GM18858 (cell line): ENCODE measurements at regions not wholly inside any gene's neighbourhood (a gene's known extent, or its start where the extent isn't known, plus 50 kb on each side); places are given as distances from the start of the nearest gene placed in this dataset.

Source experiments
- ATAC-seq: cut with Tn5 transposase; IDR thresholded peaks from one replicate; pipeline ENCODE4 v1.9.1; 2021; ENCODE audit not compliant: unreplicated experiment

- no peak for ATAC-seq
Observed at GRCh38 chr12:3968523-3968922, 95.3 kb upstream of the PARP11 start.

- no peak for ATAC-seq
Observed at GRCh38 chr12:3967556-3968160, 94.5 kb upstream of the PARP11 start.

DNA sequence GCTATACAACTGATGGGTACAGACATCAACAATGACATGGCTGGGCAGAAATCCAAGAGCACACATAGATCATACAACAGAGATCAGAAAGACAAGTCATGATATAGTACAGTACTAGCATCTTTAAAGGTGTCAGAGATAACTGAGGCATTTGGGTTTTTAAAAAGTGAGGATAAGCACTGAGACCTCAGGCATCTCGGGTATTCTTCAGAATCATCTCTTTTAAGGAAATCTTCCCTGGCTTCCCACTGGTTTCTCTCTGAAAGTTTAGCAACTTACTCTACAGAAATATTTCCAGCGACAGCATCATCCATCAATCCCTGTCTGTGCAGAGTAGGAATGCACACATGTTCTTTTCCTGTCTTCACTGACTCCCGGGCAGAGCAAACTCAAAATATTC is 93.2 kb upstream of the PARP11 start:
- ATAC-seq = no peak

DNA sequence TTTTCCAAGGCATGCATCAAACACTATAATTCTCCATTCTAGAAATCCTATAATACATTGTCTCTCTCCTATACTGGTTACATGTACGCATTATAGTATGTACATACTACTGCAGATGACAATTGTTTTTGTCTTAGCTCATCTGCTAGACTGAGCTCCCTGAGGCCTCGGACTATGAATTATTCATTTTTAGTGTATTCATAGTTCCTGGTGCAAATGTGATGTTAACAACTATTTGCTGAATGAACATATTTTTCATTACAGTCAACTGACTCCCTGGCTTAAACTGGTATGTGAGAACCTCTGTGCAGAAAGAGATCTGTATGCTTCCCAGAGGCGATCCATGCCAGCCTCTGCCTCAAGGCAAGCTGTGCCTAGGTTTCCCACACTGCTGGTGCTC is 91.8 kb upstream of the PARP11 start:
- ATAC-seq = no peak

GRCh38 chr12:3964439-3964838 is 91.2 kb upstream of the PARP11 start:
- ATAC-seq = no peak

DNA sequence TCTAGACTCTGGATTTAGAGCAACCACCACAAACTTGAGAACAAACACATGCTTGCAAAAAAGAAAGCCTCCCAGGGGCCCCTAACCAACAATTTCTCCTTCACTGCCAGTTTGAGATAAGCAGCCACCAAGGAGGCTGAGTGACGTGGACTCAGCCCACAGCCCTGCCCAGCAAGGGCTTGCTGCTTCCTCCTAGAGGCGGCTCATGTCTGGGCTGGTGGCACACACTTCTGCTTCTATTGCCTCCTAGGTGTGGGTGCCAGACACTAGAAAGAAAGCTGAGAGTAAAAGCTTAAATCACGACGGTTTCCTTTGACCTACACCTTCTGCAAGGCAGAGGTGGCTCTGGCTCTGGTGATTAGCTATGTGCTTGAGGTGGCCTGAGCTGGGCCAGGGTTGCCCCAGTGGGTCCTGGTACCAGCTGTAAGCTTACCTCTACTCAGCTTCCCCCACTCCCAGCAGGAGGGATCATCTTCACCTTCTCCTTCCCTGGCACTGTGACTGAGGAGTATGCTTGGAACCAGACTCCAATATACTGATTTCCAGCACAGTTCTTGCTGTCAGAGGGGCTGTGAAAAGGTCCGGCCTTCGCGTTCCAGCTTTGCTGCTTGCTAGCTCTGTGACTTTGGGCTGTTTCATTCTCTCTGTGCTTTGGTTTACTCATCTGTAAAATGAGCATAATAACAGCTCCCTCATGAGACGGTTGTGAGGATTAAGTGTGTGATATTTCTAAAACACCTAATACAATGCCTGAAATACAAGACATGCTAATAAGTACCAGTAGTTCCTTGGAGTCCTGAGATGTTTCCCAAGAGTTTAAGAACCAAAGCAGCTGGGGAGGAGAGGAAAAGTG is 89.7 kb upstream of the PARP11 start:
- no peak for ATAC-seq

DNA sequence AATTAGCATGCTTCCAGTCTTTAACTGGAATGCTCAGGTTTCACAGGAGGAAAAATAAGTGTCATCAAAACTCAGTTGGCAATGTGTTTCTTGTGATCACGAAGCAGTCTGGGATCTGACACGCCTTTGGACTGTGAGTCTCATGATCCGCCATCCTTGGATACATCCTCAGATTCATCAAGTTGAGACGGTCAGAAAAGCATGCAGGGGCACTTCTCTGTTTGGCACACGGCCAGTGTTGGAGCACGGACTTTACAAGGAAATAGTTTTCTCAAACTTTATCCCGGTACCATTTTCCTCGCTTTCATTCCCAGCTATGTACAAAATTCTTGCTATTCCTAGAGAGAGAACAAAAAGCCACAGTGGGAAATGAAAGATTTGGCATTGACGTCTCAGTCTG is 88.4 kb upstream of the PARP11 start:
- no peak for ATAC-seq

GRCh38 chr12:3959799-3960560 is 86.8 kb upstream of the PARP11 start:
- no peak for ATAC-seq

DNA sequence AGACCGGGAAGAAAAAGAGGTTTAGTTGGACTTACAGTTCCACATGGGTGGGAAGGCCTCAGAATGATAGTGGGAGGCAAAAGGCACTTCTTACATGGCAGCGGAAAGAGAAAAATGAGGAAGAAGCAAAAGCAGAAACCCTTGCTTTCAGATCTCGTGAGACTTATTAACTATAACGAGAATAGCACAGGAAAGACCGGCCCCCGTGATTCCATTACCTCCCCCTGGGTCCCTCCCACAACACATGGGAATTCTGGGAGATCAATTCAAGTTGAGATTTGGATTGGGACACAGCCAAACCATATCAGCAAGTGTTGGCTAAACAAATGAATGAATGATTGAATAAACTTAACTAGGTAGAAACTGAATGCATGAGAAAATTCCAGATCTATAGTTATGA is 85.3 kb upstream of the PARP11 start:
- no peak for ATAC-seq

DNA sequence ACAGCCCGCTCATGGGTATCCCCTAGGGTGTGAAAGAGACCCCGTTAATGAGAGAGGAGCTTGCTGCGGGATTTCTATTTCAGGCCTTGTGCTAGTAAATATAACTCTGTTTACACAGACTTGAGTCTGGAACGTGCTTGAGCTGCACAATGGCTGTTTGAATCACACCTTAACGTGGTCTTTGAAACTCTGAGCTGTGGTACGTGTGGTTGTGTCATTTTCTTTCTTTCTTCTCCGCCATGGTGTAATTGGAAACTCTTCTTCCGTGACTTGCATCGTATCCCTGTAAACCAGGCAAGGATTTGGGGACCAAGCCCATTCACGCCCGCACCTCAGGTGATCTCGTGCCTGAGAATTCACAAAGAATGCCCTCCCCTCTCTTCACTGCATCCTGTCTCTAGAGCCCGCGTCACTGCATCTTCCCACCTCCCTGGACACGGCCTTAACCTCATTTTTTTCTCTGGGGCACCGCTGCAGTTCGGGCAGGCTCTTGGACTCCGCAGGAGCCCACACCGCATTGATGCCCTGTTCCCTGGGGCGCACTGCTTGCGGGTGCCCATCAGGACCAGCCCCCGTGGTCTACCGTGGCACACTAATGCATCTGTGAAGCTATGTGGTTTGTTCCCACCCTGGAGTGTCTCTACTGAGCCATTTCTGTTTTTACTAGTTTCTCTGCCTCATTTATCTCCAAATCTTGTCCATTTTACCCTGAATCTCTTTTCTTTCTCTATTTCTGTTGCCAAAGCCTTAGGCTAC is 78.4 kb upstream of the PARP11 start:
- no peak for ATAC-seq

GRCh38 chr12:3950714-3951320 is 77.6 kb upstream of the PARP11 start:
- no peak for ATAC-seq

DNA sequence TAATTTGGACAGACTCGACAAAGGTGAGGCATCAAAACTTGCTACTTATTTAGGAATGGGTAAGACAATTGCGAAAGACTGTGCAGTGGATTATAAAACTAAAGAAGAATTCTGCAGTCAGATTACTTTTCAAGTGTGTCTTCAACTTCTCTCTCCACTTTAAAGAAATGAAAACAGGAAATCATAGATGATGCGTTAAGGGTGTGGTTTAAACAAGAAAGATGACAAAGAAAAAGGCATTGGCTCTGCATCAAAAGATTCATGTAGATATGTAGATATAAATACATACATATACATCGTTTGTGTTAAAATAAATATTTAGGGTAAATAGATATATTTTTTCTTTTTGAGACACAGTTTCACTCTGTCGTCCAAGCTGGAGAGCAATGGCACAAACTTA is 74.6 kb upstream of the PARP11 start:
- ATAC-seq = no peak

DNA sequence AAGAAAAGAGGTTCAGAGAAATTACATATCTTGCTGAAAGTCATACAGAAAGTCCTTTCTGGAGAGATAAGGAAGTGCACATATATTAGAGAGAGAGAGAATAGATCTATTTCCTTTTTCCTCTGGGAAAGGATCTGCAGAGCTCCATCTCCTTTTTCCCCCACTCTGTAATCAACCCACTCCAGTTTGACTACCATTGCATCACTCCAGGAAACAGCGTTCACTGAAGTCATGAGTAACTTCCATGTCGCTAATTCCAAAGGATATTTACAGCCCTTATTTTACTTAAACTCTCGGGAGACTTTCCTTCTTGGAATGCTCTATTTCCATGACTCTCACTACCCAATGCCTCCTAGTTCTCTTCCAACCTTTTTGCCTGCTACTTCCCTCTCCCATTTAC is 72.5 kb upstream of the PARP11 start:
- ATAC-seq = no peak

GRCh38 chr12:3944620-3945019 is 71.4 kb upstream of the PARP11 start:
- no peak for ATAC-seq

GRCh38 chr12:3938042-3938544 is 64.9 kb upstream of the PARP11 start:
- no peak for ATAC-seq

DNA sequence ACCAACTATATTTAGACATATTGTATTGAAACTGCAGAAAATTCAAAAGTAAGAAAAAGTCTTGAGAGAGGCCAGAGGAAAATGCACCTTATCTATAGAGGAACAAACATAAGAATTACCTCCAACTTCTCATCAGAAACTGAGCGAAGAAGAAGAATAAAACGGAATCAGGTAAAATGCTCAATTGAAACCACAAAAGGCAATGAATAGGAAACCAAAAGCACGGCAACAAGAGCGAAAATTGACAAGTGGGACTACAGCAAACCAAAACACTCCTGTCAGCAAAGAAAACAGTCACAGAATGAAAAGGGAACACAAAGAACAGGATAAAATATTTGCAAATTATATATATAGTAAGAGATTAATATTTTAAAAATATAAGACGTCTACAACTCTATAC is 61.9 kb upstream of the PARP11 start:
- no peak for ATAC-seq

GRCh38 chr12:3933819-3934192 is 60.6 kb upstream of the PARP11 start:
- ATAC-seq = no peak

- no peak for ATAC-seq
Observed at GRCh38 chr12:3933074-3933818, 60.0 kb upstream of the PARP11 start.

GRCh38 chr12:3931776-3932175 is 58.6 kb upstream of the PARP11 start:
- no peak for ATAC-seq

DNA sequence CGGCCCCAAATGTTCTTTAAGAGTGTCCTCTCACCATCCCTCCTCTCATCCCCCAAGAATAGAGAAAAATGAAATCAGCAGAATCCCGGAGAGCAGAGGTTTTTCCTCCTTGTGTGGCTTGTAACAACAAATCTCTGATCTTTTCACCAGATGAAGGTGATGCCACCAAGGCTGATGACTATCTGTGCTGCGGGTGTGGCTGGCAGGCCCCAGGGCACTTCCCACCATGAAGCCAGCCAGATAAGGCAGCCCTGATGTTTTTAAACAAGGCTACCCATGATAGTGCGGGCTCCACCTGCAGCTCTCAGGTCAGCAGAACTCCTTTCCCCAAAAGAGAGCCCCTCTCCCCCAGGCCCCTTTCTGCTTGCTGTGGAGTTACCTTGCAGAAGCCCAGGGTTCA is 58.0 kb upstream of the PARP11 start:
- ATAC-seq = no peak
